ENCODE measurements at regions not wholly inside any gene's neighbourhood (a gene's known extent, or its start where the extent isn't known, plus 50 kb on each side); places are given as distances from the start of the nearest gene placed in this dataset.

DNA sequence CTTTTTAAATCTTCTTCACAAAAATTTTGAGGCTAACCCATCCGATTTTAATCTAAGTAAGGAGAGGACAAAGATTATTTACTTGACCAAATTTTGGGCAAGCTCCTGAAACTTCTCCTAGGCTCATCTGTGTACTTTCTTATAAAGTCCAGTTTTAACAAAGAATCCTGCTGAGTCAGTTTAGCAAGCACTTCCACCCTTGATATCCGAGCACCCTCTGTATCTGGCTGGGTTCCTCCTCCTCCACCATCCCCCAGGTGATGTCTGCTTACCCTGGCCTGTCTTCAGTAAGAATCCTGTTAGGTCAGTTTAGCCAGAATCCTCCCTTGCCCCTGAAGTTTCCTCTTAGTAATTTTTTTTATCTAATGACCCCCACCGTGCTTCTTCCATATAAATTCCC is 140.5 kb downstream of the PHLDA1 start:
- TF ChIP-seq RARB (CRISPR knock-in tag; IDR thresholded peaks at IDR 0.05): no peak
- TF ChIP-seq ZNF70 (CRISPR knock-in tag; IDR thresholded peaks at IDR 0.05): no peak
- no peak for TF ChIP-seq ZFP3 (CRISPR knock-in tag; IDR thresholded peaks at IDR 0.05)
- no peak for TF ChIP-seq TCF4 (CRISPR knock-in tag; IDR thresholded peaks at IDR 0.05; ENCODE audit: borderline replicate concordance)
- TF ChIP-seq OSR1 (CRISPR knock-in tag; IDR thresholded peaks at IDR 0.05): no peak

Data from SK-N-SH treated with all-trans-retinoic acid at 6 μM for 48 hours (cell line).